C4-2B (cell line): ENCODE measurements at regions not wholly inside any gene's neighbourhood (a gene's known extent, or its start where the extent isn't known, plus 50 kb on each side); places are given as distances from the start of the nearest gene placed in this dataset.

Experiments used
- H3K27ac ChIP-seq: fragments of 450-650 bp; 2 replicates; pipeline ENCODE4 v1.5.1; 2017
- CTCF ChIP-seq: fragments of 450-650 bp; conservative IDR thresholded peaks from 2 replicates; pipeline ENCODE4 v1.5.1; 2017; ENCODE audit warnings: mild to moderate bottlenecking
- ZFX ChIP-seq: fragments of 450-650 bp; IDR thresholded peaks from 2 replicates; pipeline ENCODE4 v1.6.1; 2017

- TF ChIP-seq ZFX (no peak), CTCF (no peak)
Measured at GRCh38 chr13:75220238-75220542, 261.8 kb downstream of the TBC1D4 start.

GRCh38 chr13:75219479-75220237 lies 262.3 kb downstream of the TBC1D4 start:
- no peak overlapping the region for H3K27ac ChIP-seq
- no peak for TF ChIP-seq ZFX
- peak; percentile 66 for TF ChIP-seq CTCF

More at GRCh38 chr13:75220238-75220542, 261.8 kb downstream of the TBC1D4 start:
- H3K27ac ChIP-seq = no peak overlapping the region

GRCh38 chr13:75217949-75218348 lies 264.0 kb downstream of the TBC1D4 start:
- H3K27ac ChIP-seq = no peak overlapping the region
- no peak for TF ChIP-seq CTCF
- TF ChIP-seq ZFX = no peak

GRCh38 chr13:75216038-75216437 lies 265.9 kb downstream of the TBC1D4 start:
- H3K27ac ChIP-seq = no peak overlapping the region

GRCh38 chr13:75214846-75215245 lies 267.1 kb downstream of the TBC1D4 start:
- TF ChIP-seq ZFX (no peak), CTCF (no peak)
- H3K27ac ChIP-seq = no peak overlapping the region

More at GRCh38 chr13:75216038-75216437, 265.9 kb downstream of the TBC1D4 start:
- TF ChIP-seq ZFX (no peak), CTCF (no peak)

- TF ChIP-seq CTCF (no peak), ZFX (no peak)
- H3K27ac ChIP-seq = no peak overlapping the region
Measured at GRCh38 chr13:75202981-75203380, 279.0 kb downstream of the TBC1D4 start.

- no peak for TF ChIP-seq CTCF
- TF ChIP-seq ZFX = no peak
- H3K27ac ChIP-seq = no peak overlapping the region
Measured at GRCh38 chr13:75197803-75198202, 284.2 kb downstream of the TBC1D4 start.
